ENCODE measurements at regions not wholly inside any gene's neighbourhood (a gene's known extent, or its start where the extent isn't known, plus 50 kb on each side); places are given as distances from the start of the nearest gene placed in this dataset.

GRCh38 chr18:37913051-37913450 lies 347.5 kb upstream of the CELF4 start:
- no peak overlapping the region for H2BK120ac ChIP-seq (replicated peaks; ENCODE audit: low read depth, low read length)
- H3K4ac ChIP-seq (replicated peaks; ENCODE audit: insufficient read length, low read depth, low read length): no peak overlapping the region
- H2AK5ac ChIP-seq (ENCODE audit: low read depth, low read length): no peak overlapping the region
- no peak overlapping the region for H3K27ac ChIP-seq (ENCODE audit: low read depth, low read length)
- H3K9ac ChIP-seq (replicated peaks in 1 of 4; ENCODE audit: extremely low read depth in 1 of 4, low read depth in 3 of 4, low read length in 3 of 4): no peak overlapping the region
- H3K36me3 ChIP-seq (ENCODE audit: control insufficient read depth in 2 of 4, insufficient read depth in 4 of 4, low read length in 3 of 4): no peaks in the 10 kb centered on the region
- H3K27me3 ChIP-seq (replicated peaks in 1 of 4; ENCODE audit: control insufficient read depth in 3 of 4, extremely low read depth in 1 of 4, insufficient read depth in 3 of 4, low read length in 3 of 4): no peaks in the 10 kb centered on the region
- H4K8ac ChIP-seq (ENCODE audit: extremely low read depth, insufficient read depth, low read length): no peak overlapping the region
- H2BK5ac ChIP-seq (ENCODE audit: low read depth, low read length): no peak overlapping the region
- FAIRE-seq (no peak), DNase-seq (ENCODE audit: low read depth in 1 of 2, low spot score in 2 of 2) (no peak)
- H3K23ac ChIP-seq (ENCODE audit: insufficient read length): no peak overlapping the region
- no peaks in the 10 kb centered on the region for H3K4me1 ChIP-seq (replicated peaks in 1 of 4; ENCODE audit: control insufficient read depth in 3 of 4, insufficient read depth in 4 of 4, low read length in 3 of 4)
- ChIA-PET POLR2A (ENCODE audit: partially characterized antibody) (no interaction called here), CTCF (ENCODE audit: partially characterized antibody) (interaction anchor here (0.6 to 1.7 kb wide), 2 partner anchors 132 to 1699 kb away, joined by 3 to 5 read pairs; no protein-coding TSS in a partner anchor)
- no peak overlapping the region for H3K4me3 ChIP-seq (ENCODE audit: extremely low read depth in 1 of 4, insufficient read depth in 2 of 4, low read depth in 3 of 4, low read length in 4 of 4)
- no peak overlapping the region for H2BK20ac ChIP-seq (ENCODE audit: low read length)
- H2AFZ ChIP-seq (ENCODE audit: low read length): no peak overlapping the region
- no peak overlapping the region for H3K14ac ChIP-seq (ENCODE audit: insufficient read length)
- TF ChIP-seq TAF1 (IDR thresholded peaks at IDR 0.05; ENCODE audit: low read depth, low read length) (no peak), POLR2A (IDR thresholded peaks at IDR 0.05; ENCODE audit: control extremely low read depth in 1 of 2, low read depth in 2 of 2, low read length in 2 of 2) (no peak)
- no peaks in the 10 kb centered on the region for H3K79me2 ChIP-seq (ENCODE audit: control insufficient read depth in 1 of 2, insufficient read depth in 2 of 2, low read length in 2 of 2)
- no peak overlapping the region for H4K5ac ChIP-seq (ENCODE audit: insufficient read length, low read depth, low read length)
- no peak overlapping the region for H3K18ac ChIP-seq (ENCODE audit: extremely low read depth, low read length)
- 94% methylated on average over 1 of the region's 1 CpG; no CpG with 5 or more reads in 1 of the 2 experiments for WGBS, 2 experiments (ENCODE audit: extremely low coverage in 1 of 2, insufficient coverage in 1 of 2, insufficient read length in 1 of 2, insufficient replicate concordance in 2 of 2, low coverage in 1 of 2, low lambda C conversion rate in 2 of 2, missing lambda C conversion rate in 1 of 2)
- no peaks in the 10 kb centered on the region for H4K20me1 ChIP-seq (replicated peaks in 1 of 2; ENCODE audit: control insufficient read depth in 1 of 2, insufficient read depth in 2 of 2, low read length in 2 of 2)
- H3K23me2 ChIP-seq (ENCODE audit: low read depth, low read length): no peaks in the 10 kb centered on the region
- no peaks in the 10 kb centered on the region for H3K79me1 ChIP-seq (ENCODE audit: low read depth, low read length)
- H3K9me3 ChIP-seq (ENCODE audit: insufficient read depth in 2 of 2, low read depth in 1 of 2, low read length in 1 of 2): no peaks in the 10 kb centered on the region
- no peak overlapping the region for H3K4me2 ChIP-seq (ENCODE audit: insufficient read depth in 1 of 2, low read depth in 2 of 2, low read length in 2 of 2)
- no peak overlapping the region for H4K91ac ChIP-seq (replicated peaks; ENCODE audit: insufficient read length, low read length)
- no peak overlapping the region for H3K56ac ChIP-seq (replicated peaks; ENCODE audit: insufficient read length, low read depth, low read length)
- no peak overlapping the region for H2BK15ac ChIP-seq (ENCODE audit: low read length)
- no peak overlapping the region for H2BK12ac ChIP-seq (ENCODE audit: low read depth, low read length)

Data from H1 (cell line).